Neural progenitor cell (in vitro differentiated cells): ENCODE measurements at regions not wholly inside any gene's neighbourhood (a gene's known extent, or its start where the extent isn't known, plus 50 kb on each side); places are given as distances from the start of the nearest gene placed in this dataset.

Experiments
- DNase-seq: peaks from one replicate; pipeline ENCODE4 v3.0.0-alpha.2; 2016; ENCODE audit warnings: low spot score
- H2AFZ ChIP-seq: fragments of 200-600 bp; sonication (generic); replicated peaks from 2 replicates; pipeline ENCODE4 v1.6.1; 2016; ENCODE audit warnings: antibody characterized with exemption
- H3F3A ChIP-seq: fragments of 200-600 bp; sonication (generic); 2 replicates; pipeline ENCODE4 v1.6.1; 2016; ENCODE audit warnings: antibody characterized with exemption, low read depth
- H3K27ac ChIP-seq: fragments of 200-600 bp; sonication (generic); 2 replicates; pipeline ENCODE4 v1.5.1; 2016; ENCODE audit warnings: mild to moderate bottlenecking
- H3K27me3 ChIP-seq: fragments of 200-600 bp; sonication (generic); 2 replicates; pipeline ENCODE4 v1.6.1; 2016; ENCODE audit warnings: mild to moderate bottlenecking, moderate library complexity
- H3K36me3 ChIP-seq: fragments of 200-600 bp; sonication (generic); 2 replicates; pipeline ENCODE4 v1.5.1; 2016
- H3K4me1 ChIP-seq: fragments of 200-600 bp; sonication (generic); 2 replicates; pipeline ENCODE4 v1.6.1; 2016; ENCODE audit warnings: mixed run types
- H3K4me2 ChIP-seq: fragments of 200-600 bp; sonication (generic); 2 replicates; pipeline ENCODE4 v1.6.1; 2016
- H3K4me3 ChIP-seq: fragments of 200-600 bp; sonication (generic); 2 replicates; pipeline ENCODE4 v1.5.1; 2016
- H3K79me2 ChIP-seq: fragments of 200-600 bp; sonication (generic); 2 replicates; pipeline ENCODE4 v1.6.1; 2016; ENCODE audit warnings: low read depth
- H3K9ac ChIP-seq: fragments of 200-600 bp; sonication (generic); 2 replicates; pipeline ENCODE4 v1.6.1; 2016
- H3K9me3 ChIP-seq: fragments of 200-600 bp; sonication (generic); 2 replicates; pipeline ENCODE4 v1.5.1; 2016; ENCODE audit warnings: low read depth
- H4K20me1 ChIP-seq: fragments of 200-600 bp; sonication (generic); 2 replicates; pipeline ENCODE4 v1.6.1; 2016; ENCODE audit warnings: low read depth
- H3K27ac Mint-ChIP-seq: 3 replicates; pipeline ENCODE4 v1.8.0; 2021; ENCODE audit warnings: mixed read lengths
- H3K27me3 Mint-ChIP-seq: 2 replicates; pipeline ENCODE4 v1.8.0; 2022; ENCODE audit warnings: low read depth, mild to moderate bottlenecking, inconsistent platforms, moderate library complexity, mixed read lengths; ENCODE audit not compliant: insufficient read depth
- H3K36me3 Mint-ChIP-seq: 3 replicates; pipeline ENCODE4 v1.8.0; 2021; ENCODE audit warnings: mixed read lengths
- H3K4me1 Mint-ChIP-seq: 3 replicates; pipeline ENCODE4 v1.8.0; 2021; ENCODE audit warnings: mixed read lengths
- H3K4me3 Mint-ChIP-seq: 3 replicates; pipeline ENCODE4 v1.8.0; 2021; ENCODE audit warnings: mild to moderate bottlenecking, moderate library complexity, mixed read lengths
- H3K9me3 Mint-ChIP-seq: 3 replicates; pipeline ENCODE4 v1.8.0; 2020; ENCODE audit warnings: mixed read lengths
- CTCF ChIP-seq: fragments of 200-600 bp; sonication (generic); IDR thresholded peaks from 2 replicates; pipeline ENCODE4 v1.5.1; 2017; ENCODE audit warnings: antibody characterized with exemption, mild to moderate bottlenecking
- EZH2 ChIP-seq: fragments of 200-600 bp; sonication (generic); IDR thresholded peaks from 2 replicates; pipeline ENCODE4 v1.6.1; 2017; ENCODE audit warnings: antibody characterized with exemption, mild to moderate bottlenecking, moderate library complexity
- EZH2phosphoT487 ChIP-seq: fragments of 200-600 bp; sonication (generic); IDR thresholded peaks from 2 replicates; pipeline ENCODE4 v1.6.1; 2017; ENCODE audit warnings: antibody characterized with exemption

- no peaks in the 10 kb centered on the region for H3K4me1 Mint-ChIP-seq
- Histone ChIP-seq H3K79me2 (no peaks in the 10 kb centered on the region), H3K27ac (no peak overlapping the region), H3K9ac (no peak overlapping the region), H3K9me3 (no peaks in the 10 kb centered on the region), H3K4me3 (no peak overlapping the region), H4K20me1 (no peaks in the 10 kb centered on the region), H3F3A (no peaks in the 10 kb centered on the region), H3K27me3 (no peaks in the 10 kb centered on the region), H3K36me3 (no peaks in the 10 kb centered on the region), H3K4me1 (no peaks in the 10 kb centered on the region), H2AFZ (no peak overlapping the region), H3K4me2 (no peak overlapping the region)
- no peak overlapping the region for H3K27ac Mint-ChIP-seq
- no peak for DNase-seq
- H3K9me3 Mint-ChIP-seq: no peaks in the 10 kb centered on the region
- H3K27me3 Mint-ChIP-seq: peaks cover 2% of the 10 kb centered on the region
- TF ChIP-seq EZH2 (no peak), EZH2phosphoT487 (no peak), CTCF (no peak)
- no peak overlapping the region for H3K4me3 Mint-ChIP-seq
- H3K36me3 Mint-ChIP-seq: peaks cover 5% of the 10 kb centered on the region
Observed at GRCh38 chr1:212161231-212161781, 123.9 kb upstream of the PPP2R5A start.

GRCh38 chr1:212162635-212163034, 122.6 kb upstream of the PPP2R5A start:
- Histone ChIP-seq H4K20me1 (no peaks in the 10 kb centered on the region), H3K27me3 (no peaks in the 10 kb centered on the region), H2AFZ (no peak overlapping the region), H3K27ac (no peak overlapping the region), H3K4me3 (no peak overlapping the region), H3K4me1 (no peaks in the 10 kb centered on the region), H3K4me2 (no peak overlapping the region), H3K36me3 (no peaks in the 10 kb centered on the region), H3K9me3 (no peaks in the 10 kb centered on the region), H3K9ac (no peak overlapping the region), H3K79me2 (no peaks in the 10 kb centered on the region), H3F3A (no peaks in the 10 kb centered on the region)
- DNase-seq: no peak
- Mint-ChIP-seq H3K27me3 (peaks cover 3% of the 10 kb centered on the region), H3K36me3 (peaks cover 2% of the 10 kb centered on the region), H3K4me1 (peaks cover 3% of the 10 kb centered on the region), H3K9me3 (no peaks in the 10 kb centered on the region), H3K4me3 (no peak overlapping the region), H3K27ac (no peak overlapping the region)
- TF ChIP-seq EZH2phosphoT487 (no peak), EZH2 (no peak), CTCF (no peak)

DNA sequence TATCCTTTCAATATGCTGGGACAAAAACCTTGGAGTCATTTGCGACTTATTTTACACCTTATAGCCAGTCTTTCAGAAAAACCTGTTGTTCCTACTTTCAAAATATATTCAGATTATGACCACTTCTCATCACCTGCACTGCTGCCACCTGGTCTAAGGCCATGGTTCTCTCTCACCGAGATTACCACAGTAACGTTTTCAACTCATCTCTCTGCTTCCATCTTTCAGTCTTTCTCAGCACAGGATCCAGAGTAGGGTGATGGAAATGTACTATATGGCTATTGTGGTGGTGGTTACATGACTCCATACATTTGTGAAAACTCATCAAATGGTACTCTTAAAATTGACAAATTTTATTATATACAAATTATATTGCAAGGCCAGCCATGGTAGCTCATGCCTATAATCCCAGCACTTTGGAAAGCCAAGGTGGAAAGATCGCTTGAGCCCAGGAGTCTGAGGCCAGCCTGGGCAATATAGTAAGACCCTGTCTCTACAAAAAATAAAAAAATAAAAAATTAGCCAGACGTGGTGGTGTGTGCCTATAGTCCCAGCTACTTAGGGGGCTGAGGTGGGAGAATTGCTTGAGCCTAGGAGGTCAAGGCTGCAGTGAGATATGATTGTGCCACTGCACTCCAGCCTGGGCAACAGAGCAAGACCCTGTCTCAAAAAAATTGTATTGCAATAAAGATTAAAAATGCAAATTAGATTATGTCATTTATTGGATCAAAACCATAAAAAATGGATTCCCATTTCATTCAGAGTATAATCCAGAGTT, 120.9 kb upstream of the PPP2R5A start:
- Histone ChIP-seq H3K4me2 (no peak overlapping the region), H3F3A (no peaks in the 10 kb centered on the region), H4K20me1 (no peaks in the 10 kb centered on the region), H3K79me2 (no peaks in the 10 kb centered on the region), H3K4me1 (no peaks in the 10 kb centered on the region), H3K36me3 (no peaks in the 10 kb centered on the region), H3K9me3 (no peaks in the 10 kb centered on the region), H3K27ac (no peak overlapping the region), H3K9ac (no peak overlapping the region), H2AFZ (no peak overlapping the region), H3K4me3 (no peak overlapping the region), H3K27me3 (no peaks in the 10 kb centered on the region)
- Mint-ChIP-seq H3K9me3 (no peaks in the 10 kb centered on the region), H3K4me1 (peaks cover 3% of the 10 kb centered on the region), H3K36me3 (no peaks in the 10 kb centered on the region), H3K27ac (no peak overlapping the region), H3K4me3 (no peak overlapping the region), H3K27me3 (peaks cover 3% of the 10 kb centered on the region)
- no peak for DNase-seq
- TF ChIP-seq EZH2 (no peak), EZH2phosphoT487 (no peak), CTCF (no peak)
